ENCODE measurements at regions not wholly inside any gene's neighbourhood (a gene's known extent, or its start where the extent isn't known, plus 50 kb on each side); places are given as distances from the start of the nearest gene placed in this dataset.

GRCh38 chr18:61189376-61189775 lies 143.9 kb upstream of the CDH20 start:
- TF ChIP-seq POLR2A (IDR thresholded peaks at IDR 0.05; ENCODE audit: low read length) (no peak), GATA1 (IDR thresholded peaks at IDR 0.05; ENCODE audit: low read depth, low read length) (no peak)
- no peak for DNase-seq

DNA sequence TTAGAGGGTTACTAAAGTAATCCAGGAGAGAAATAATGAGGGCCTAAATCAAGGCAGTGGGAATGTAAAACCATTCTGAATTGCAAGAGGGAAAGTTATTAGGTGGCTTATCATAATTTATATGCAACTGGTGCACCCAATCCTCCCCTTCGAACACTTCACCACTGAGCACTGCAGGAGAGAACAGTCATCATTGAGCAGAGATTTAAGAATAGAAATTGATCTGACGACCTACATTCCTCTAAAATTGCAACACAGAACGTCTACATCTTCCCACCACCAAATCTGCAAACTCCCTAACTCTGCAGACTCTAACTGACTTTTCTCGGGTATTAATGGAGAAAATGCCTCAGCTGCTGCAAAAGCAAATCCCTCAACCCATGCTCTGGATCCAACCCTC lies 138.5 kb upstream of the CDH20 start:
- no peak for TF ChIP-seq POLR2A (IDR thresholded peaks at IDR 0.05; ENCODE audit: low read length)
- TF ChIP-seq GATA1 (IDR thresholded peaks at IDR 0.05; ENCODE audit: low read depth, low read length): no peak
- no peak for DNase-seq

DNA sequence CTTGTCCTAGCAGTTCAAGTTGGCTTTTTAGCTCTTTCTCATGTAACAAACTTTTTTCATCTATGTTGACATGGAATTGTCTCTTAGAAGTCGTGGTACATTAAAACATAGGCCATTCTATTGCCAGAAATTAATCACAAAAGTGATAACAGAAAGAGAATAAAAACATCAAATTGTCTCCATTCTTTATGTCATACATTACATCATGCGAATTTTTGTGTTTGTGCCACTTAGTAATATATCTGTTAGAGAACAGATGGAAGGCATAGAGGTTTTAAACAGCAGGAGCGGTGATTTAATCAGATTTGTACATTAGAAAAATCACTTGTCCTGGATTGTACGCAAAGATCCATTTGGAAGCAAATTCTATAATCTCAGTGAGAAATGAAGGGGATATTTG lies 136.5 kb upstream of the CDH20 start:
- TF ChIP-seq GATA1 (IDR thresholded peaks at IDR 0.05; ENCODE audit: low read depth, low read length) (no peak), POLR2A (IDR thresholded peaks at IDR 0.05; ENCODE audit: low read length) (no peak)
- DNase-seq: no peak

DNA sequence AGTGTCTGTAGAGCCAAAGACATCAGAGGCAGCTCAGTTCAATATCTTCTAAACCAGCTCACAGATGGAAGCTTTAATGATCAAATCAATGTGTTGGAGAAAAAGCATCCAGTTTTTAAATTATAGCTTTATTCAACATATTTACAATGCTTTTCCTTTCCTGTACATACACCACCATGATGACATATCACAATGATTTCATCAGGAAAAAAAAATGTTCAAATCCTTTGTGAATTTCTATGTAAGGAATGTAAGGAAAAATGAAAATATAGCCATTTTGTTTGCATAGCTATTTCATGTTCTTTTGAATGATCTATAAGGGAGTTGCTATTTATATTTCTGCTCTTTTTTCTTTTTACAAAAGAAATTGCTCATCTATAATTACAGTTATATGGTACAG lies 134.7 kb upstream of the CDH20 start:
- DNase-seq: no peak
- TF ChIP-seq POLR2A (IDR thresholded peaks at IDR 0.05; ENCODE audit: low read length): no peak
- TF ChIP-seq GATA1 (IDR thresholded peaks at IDR 0.05; ENCODE audit: low read depth, low read length): no peak

DNA sequence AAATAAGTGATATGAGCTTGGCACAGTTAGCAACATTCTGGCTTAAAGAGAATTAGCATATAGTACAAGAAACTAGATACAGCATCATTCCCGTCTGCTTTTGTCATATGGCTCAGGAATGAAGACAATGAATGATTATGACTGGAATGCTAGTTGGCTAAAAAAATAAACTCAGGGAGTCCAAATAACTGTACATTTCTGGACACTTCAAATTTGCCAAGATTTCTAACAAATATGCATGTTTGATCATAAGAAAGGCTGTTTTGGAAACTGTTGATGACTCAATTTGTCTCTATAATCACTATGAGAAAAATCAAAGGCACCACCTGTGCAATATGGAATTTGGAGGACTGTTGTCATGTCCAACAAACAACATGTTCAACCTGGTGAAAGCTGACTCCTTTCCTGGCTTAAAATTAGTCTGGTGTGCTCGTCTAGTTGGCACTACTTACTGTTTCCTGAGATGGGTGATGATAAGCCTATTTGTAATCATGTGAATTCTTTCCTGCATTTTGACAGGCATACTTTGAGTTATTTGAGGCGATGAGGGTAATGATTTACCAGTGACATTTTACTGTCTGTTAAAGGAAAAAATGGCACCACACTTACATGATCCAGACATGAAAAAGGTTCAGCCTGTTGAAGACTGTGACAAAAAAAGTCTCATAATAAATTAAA lies 133.9 kb upstream of the CDH20 start:
- DNase-seq: no peak
- no peak for TF ChIP-seq POLR2A (IDR thresholded peaks at IDR 0.05; ENCODE audit: low read length)
- no peak for TF ChIP-seq GATA1 (IDR thresholded peaks at IDR 0.05; ENCODE audit: low read depth, low read length)

GRCh38 chr18:61201511-61201910 lies 131.7 kb upstream of the CDH20 start:
- TF ChIP-seq POLR2A (IDR thresholded peaks at IDR 0.05; ENCODE audit: low read length): no peak
- no peak for TF ChIP-seq GATA1 (IDR thresholded peaks at IDR 0.05; ENCODE audit: low read depth, low read length)
- DNase-seq: no peak

- TF ChIP-seq POLR2A (IDR thresholded peaks at IDR 0.05; ENCODE audit: low read length) (no peak), GATA1 (IDR thresholded peaks at IDR 0.05; ENCODE audit: low read depth, low read length) (no peak)
- DNase-seq: no peak
Observed at GRCh38 chr18:61203151-61203550, 130.1 kb upstream of the CDH20 start.

DNA sequence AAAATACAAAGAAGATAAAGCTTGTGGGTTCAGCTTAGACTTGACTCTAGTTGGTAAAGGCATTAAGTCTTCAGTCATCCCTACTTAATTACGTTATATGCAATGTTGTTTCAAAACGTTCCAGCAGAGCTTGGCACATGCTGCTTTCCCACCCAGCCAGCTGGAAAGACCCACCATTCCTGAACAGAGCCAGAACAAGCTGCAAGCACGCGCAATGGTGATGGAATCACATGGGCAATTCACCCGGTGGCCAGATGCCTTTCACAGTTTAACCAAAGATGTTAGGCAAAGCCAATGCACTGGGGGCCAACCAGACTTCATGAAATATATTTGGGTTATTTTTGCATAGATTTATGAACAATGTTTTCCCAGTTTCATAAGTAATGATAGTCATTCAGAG lies 123.4 kb upstream of the CDH20 start:
- no peak for DNase-seq
- TF ChIP-seq GATA1 (IDR thresholded peaks at IDR 0.05; ENCODE audit: low read depth, low read length): no peak
- no peak for TF ChIP-seq POLR2A (IDR thresholded peaks at IDR 0.05; ENCODE audit: low read length)

GRCh38 chr18:61216051-61216450 lies 117.2 kb upstream of the CDH20 start:
- TF ChIP-seq GATA1 (IDR thresholded peaks at IDR 0.05; ENCODE audit: low read depth, low read length) (no peak), POLR2A (IDR thresholded peaks at IDR 0.05; ENCODE audit: low read length) (no peak)
- DNase-seq: no peak

GRCh38 chr18:61222206-61222605 lies 111.0 kb upstream of the CDH20 start:
- TF ChIP-seq POLR2A (IDR thresholded peaks at IDR 0.05; ENCODE audit: low read length): no peak
- no peak for TF ChIP-seq GATA1 (IDR thresholded peaks at IDR 0.05; ENCODE audit: low read depth, low read length)
- no peak for DNase-seq

GRCh38 chr18:61225336-61225735 lies 107.9 kb upstream of the CDH20 start:
- TF ChIP-seq POLR2A (IDR thresholded peaks at IDR 0.05; ENCODE audit: low read length) (no peak), GATA1 (IDR thresholded peaks at IDR 0.05; ENCODE audit: low read depth, low read length) (no peak)

DNA sequence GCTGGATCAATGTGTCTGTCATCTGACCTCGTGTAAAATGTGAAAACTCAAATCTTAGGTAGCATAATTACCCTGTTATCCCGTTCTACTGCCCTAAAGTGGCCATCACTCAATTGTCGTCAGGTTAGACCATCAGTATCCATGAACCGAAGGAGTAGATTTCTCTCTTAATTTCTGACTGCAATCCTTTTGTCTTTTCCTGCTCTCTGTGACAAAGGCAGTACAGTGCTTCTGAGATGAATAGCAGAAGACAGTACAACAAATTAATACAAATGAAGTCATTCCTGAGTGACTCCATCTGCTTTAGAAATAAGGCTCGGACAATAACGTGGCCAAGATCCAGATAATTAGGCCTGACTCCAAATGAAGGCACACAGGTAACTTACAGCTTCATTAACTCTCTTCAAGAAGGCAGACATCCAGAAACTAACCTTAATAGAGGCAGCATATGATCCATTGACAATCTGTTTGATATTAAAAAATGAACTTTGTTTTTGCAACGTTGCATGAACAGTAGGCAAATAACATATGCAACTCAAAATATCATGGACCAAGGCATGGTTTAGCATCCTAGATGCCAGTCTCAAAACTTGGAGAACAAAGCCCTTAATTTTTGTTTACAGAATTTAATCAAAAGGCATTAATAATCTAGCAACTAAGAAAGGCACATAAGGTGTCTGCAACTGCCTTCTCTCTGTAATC lies 96.7 kb upstream of the CDH20 start:
- DNase-seq: no peak
- TF ChIP-seq GATA1 (IDR thresholded peaks at IDR 0.05; ENCODE audit: low read depth, low read length): no peak

More at GRCh38 chr18:61225336-61225735, 107.9 kb upstream of the CDH20 start:
- DNase-seq: no peak

- no peak for DNase-seq
- TF ChIP-seq POLR2A (IDR thresholded peaks at IDR 0.05; ENCODE audit: low read length) (no peak), GATA1 (IDR thresholded peaks at IDR 0.05; ENCODE audit: low read depth, low read length) (no peak)
Observed at GRCh38 chr18:61237529-61237928, 95.7 kb upstream of the CDH20 start.

- TF ChIP-seq POLR2A (IDR thresholded peaks at IDR 0.05; ENCODE audit: low read length) (no peak), GATA1 (IDR thresholded peaks at IDR 0.05; ENCODE audit: low read depth, low read length) (no peak)
- DNase-seq: no peak
Observed at GRCh38 chr18:61239051-61239450, 94.2 kb upstream of the CDH20 start.

DNA sequence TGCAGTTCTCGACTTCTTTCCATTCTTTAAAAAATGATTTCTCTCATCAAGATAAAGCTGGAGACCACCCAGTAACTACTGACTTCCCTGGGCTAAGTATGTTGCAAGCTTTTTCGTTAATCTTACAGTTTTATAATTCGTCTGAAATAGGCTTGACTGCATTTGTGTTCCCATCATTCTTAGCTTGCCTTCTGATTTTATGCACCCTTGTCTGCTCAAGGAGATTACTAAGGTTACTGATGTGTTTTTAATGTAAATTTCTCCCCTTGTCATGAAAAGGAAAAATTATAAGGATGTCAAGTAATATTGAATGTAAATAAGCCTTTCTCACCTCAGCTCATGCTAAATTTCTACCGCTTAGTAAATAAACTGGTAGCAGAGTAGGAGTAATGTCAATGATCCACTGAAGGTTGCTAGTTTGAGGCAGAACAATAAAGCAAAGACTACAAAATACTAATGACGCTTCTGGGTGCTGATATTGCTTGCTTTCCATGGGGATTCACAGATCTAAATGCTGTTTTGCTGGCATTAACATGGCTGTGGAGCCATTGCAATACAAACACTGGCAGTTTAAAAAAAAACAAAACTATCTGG lies 91.9 kb upstream of the CDH20 start:
- TF ChIP-seq GATA1 (IDR thresholded peaks at IDR 0.05; ENCODE audit: low read depth, low read length) (no peak), POLR2A (IDR thresholded peaks at IDR 0.05; ENCODE audit: low read length) (no peak)
- DNase-seq: no peak
